ENCODE measurements at regions not wholly inside any gene's neighbourhood (a gene's known extent, or its start where the extent isn't known, plus 50 kb on each side); places are given as distances from the start of the nearest gene placed in this dataset.
"Not testable (repeated sequence)": the region's sequence is repeated elsewhere in the genome, so short reads cannot be mapped to it uniquely, and the experiment has no call there.

DNA sequence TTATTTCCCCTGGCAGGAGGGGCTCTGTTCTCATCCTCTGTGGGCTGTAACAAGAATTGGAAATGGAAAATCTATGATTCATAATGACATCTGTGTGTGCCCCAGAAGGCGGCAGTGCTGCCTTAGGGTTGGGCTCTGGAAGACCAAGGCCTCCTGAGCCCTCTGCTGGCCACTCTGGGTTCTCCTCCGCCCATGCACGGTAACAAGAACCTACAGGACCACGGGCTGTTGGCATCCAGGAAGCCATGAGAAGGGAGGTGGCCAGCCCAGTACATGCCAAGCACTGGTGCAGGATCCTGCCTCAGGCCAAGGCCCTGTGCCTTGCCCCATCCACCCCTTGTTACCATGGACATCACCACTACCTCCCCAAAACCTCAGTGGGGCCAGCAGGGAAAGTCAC, 454.2 kb downstream of the TP53TG3F start:
- DNase-seq (ENCODE audit: extremely low read depth, low read depth); H3K4me3 ChIP-seq (replicated peaks; ENCODE audit: low read depth, low read length): not testable (repeated sequence)

- DNase-seq (ENCODE audit: extremely low read depth, low read depth) = not testable (repeated sequence)
These were observed 461.5 kb downstream of the TP53TG3F start for GRCh38 chr16:33920761-33921545.

DNA sequence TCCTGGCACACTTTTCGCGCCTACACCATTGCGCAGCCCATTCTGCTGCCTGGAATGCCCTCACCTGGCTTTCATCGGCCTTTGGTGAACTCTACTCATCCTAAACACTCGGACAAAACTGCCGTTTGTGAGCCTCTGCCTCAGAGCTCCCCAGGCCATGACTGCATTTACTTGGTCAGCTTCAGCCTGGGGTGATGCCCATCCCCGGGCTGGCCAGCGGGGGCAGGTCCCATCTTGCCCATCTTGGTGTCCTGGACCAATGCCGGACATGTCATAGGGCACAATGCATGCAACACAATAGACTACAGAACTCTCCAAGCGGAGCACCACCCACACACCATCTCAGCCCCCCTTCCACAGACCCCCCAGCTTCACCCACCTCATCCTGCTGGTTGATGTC, 463.5 kb downstream of the TP53TG3F start:
- not testable (repeated sequence) for H3K4me3 ChIP-seq (replicated peaks; ENCODE audit: low read depth, low read length); DNase-seq (ENCODE audit: extremely low read depth, low read depth)

More at GRCh38 chr16:33920761-33921545, 461.5 kb downstream of the TP53TG3F start:
- H3K4me3 ChIP-seq (replicated peaks; ENCODE audit: low read depth, low read length) = not testable (repeated sequence)

DNA sequence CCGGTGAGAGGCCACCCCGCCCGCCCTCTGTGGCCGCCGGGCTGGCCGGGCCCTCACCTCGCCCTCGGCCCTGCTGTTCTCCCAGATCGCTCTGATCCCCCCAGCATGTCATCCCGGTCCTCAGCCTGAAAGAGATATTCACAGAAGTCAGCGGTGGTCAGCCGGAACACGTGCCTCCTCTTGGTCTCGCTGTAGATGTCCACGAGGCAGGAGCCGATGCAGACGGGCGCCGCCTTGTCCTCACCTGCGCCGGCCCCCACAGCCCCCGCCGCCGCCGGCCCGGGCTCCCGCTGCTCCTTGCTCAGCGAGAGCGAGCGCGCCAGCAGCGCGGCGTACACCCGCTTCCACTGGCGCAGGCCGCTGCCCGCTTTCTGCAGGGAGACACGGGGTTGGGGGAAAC, 468.6 kb downstream of the TP53TG3F start:
- H3K4me3 ChIP-seq (replicated peaks; ENCODE audit: low read depth, low read length); DNase-seq (ENCODE audit: extremely low read depth, low read depth): not testable (repeated sequence)

GRCh38 chr16:33932191-33932590, 472.8 kb downstream of the TP53TG3F start:
- H3K4me3 ChIP-seq (replicated peaks; ENCODE audit: low read depth, low read length); DNase-seq (ENCODE audit: extremely low read depth, low read depth): not testable (repeated sequence)

GRCh38 chr16:33933039-33933438, 473.6 kb downstream of the TP53TG3F start:
- H3K4me3 ChIP-seq (replicated peaks; ENCODE audit: low read depth, low read length); DNase-seq (ENCODE audit: extremely low read depth, low read depth): not testable (repeated sequence)

GRCh38 chr16:33935766-33936165, 476.4 kb downstream of the TP53TG3F start:
- not testable (repeated sequence) for DNase-seq (ENCODE audit: extremely low read depth, low read depth); H3K4me3 ChIP-seq (replicated peaks; ENCODE audit: low read depth, low read length)

- H3K4me3 ChIP-seq (replicated peaks; ENCODE audit: low read depth, low read length); DNase-seq (ENCODE audit: extremely low read depth, low read depth): not testable (repeated sequence)
These were observed 478.7 kb downstream of the TP53TG3F start for GRCh38 chr16:33938097-33938496.

- not testable (repeated sequence) for H3K4me3 ChIP-seq (replicated peaks; ENCODE audit: low read depth, low read length); DNase-seq (ENCODE audit: extremely low read depth, low read depth)
These were observed 502.1 kb downstream of the TP53TG3F start for GRCh38 chr16:33961536-33961935.

DNA sequence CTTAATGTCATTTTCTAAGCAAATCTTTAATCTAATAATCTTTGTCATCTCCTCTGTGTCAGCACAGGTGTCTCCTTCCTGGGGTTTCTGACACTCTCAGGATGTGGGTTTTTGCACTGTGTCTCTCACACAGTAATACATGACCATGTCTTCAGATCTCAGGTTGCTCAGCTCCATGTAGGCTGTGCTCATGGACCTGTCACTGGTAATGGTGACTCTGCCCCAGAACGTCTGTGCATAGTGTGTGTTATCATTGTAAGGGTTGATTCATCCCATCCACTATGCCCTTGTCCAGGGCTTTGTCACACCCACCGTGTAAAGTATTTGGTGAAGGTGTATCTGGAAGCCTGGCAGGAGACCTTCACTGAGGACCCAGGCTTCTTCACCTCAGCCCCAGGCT, 506.1 kb downstream of the TP53TG3F start:
- not testable (repeated sequence) for H3K4me3 ChIP-seq (replicated peaks; ENCODE audit: low read depth, low read length); DNase-seq (ENCODE audit: extremely low read depth, low read depth)

DNA sequence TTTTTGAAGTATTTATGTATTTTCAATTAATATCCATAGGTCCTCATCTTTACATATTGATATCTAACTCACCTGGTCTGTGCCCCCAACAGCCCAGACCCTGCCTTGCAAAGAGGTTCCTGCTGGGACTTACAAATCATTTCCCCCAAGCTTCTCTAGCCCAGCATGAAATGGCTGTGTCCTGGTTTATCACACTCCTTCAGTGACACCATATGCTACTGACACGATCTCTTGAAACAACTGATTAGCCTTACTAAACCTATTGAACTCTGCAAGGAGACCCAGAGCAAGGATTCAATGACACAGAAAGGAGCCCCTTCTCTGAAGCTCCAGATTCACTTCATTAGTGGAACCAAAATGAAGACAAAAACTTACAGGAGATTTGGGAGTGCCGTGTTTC, 507.4 kb downstream of the TP53TG3F start:
- H3K4me3 ChIP-seq (replicated peaks; ENCODE audit: low read depth, low read length); DNase-seq (ENCODE audit: extremely low read depth, low read depth): not testable (repeated sequence)

DNA sequence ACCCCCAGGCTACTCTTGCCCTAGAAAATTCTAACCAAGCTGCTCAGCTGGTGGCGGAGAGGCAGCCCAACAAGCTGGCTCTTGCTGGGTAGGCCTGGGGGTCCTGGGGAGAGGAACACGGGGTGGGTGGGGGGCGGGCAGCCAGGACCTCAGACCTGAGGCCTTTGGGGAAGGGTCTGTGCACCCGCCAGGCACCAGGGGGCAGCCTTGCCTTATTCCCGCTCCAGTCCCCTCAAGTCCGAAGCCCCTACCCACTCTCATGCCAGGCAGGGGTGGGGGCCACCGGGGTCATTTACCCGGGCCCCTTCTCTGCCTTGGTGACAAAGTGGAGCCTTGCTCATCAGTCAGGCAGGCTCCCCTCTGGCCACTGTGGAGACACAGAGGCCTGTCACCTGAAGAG, 515.1 kb downstream of the TP53TG3F start:
- H3K4me3 ChIP-seq (replicated peaks; ENCODE audit: low read depth, low read length); DNase-seq (ENCODE audit: extremely low read depth, low read depth): not testable (repeated sequence)

GRCh38 chr16:33975744-33976143, 516.3 kb downstream of the TP53TG3F start:
- DNase-seq (ENCODE audit: extremely low read depth, low read depth) = not testable (repeated sequence)

GRCh38 chr16:33976521-33976920, 517.1 kb downstream of the TP53TG3F start:
- not testable (repeated sequence) for DNase-seq (ENCODE audit: extremely low read depth, low read depth); H3K4me3 ChIP-seq (replicated peaks; ENCODE audit: low read depth, low read length)

More at GRCh38 chr16:33975744-33976143, 516.3 kb downstream of the TP53TG3F start:
- H3K4me3 ChIP-seq (replicated peaks; ENCODE audit: low read depth, low read length) = not testable (repeated sequence)

DNA sequence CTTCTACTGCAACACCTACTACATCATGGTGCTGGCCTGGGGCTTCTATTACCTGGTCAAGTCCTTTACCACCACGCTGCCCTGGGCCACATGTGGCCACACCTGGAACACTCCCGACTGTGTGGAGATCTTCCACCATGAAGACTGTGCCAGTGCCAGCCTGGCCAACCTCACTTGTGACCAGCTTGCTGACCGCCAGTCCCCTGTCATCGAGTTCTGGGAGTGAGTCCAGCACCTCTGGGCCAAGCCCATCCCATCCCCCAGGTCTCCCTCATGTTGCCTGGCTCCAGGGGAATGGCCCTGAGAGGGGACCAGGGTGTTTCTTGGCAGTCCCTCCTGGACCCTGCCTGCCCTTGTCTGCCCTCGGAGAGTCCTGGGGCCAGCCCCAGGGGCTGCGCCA, 519.4 kb downstream of the TP53TG3F start:
- DNase-seq (ENCODE audit: extremely low read depth, low read depth); H3K4me3 ChIP-seq (replicated peaks; ENCODE audit: low read depth, low read length): not testable (repeated sequence)

- DNase-seq (ENCODE audit: extremely low read depth, low read depth); H3K4me3 ChIP-seq (replicated peaks; ENCODE audit: low read depth, low read length): not testable (repeated sequence)
These were observed 520.2 kb downstream of the TP53TG3F start for GRCh38 chr16:33979613-33980012.

- DNase-seq (ENCODE audit: extremely low read depth, low read depth); H3K4me3 ChIP-seq (replicated peaks; ENCODE audit: low read depth, low read length): not testable (repeated sequence)
These were observed 521.3 kb downstream of the TP53TG3F start for GRCh38 chr16:33980736-33981135.

GRCh38 chr16:33984428-33984827, 525.0 kb downstream of the TP53TG3F start:
- not testable (repeated sequence) for DNase-seq (ENCODE audit: extremely low read depth, low read depth)

DNA sequence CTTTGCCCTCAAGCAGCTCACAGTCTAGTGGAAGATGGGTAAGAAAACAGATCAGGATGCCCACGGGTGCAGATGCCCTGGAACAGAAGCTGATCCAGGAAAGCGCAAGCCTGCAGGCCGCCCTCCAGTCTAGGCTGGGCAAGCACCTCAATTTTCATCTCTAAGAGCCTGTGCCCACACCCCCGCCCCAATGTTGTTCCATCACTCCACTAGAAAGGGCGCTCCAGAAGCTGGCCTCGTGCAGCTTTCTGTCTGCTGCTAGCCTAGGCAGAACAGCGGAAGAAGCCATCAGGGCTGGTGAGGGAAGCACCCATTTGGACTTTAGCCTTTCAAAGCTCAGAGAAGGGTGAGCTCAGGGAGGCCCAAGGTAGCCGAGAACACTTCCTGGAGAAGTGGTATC, 527.1 kb downstream of the TP53TG3F start:
- not testable (repeated sequence) for DNase-seq (ENCODE audit: extremely low read depth, low read depth); H3K4me3 ChIP-seq (replicated peaks; ENCODE audit: low read depth, low read length)

More at GRCh38 chr16:33984428-33984827, 525.0 kb downstream of the TP53TG3F start:
- H3K4me3 ChIP-seq (replicated peaks; ENCODE audit: low read depth, low read length) = not testable (repeated sequence)

All from HFF-Myc (cell line).